Peyer's patch (tissue), 4 donors: ENCODE measurements at regions not wholly inside any gene's neighbourhood (a gene's known extent, or its start where the extent isn't known, plus 50 kb on each side); places are given as distances from the start of the nearest gene placed in this dataset.

ENCODE experiments used
- CTCF ChIP-seq, 6 experiments: fragments of 450-650 bp in 4 of 6; fragments of 200-600 bp in 2 of 6; sonication (generic) in 1 of 6; IDR thresholded peaks; one replicate each; pipeline ENCODE4 v1.5.1; 2017 to 2019; ENCODE audit warnings: antibody characterized with exemption in 6 of 6, mild to moderate bottlenecking in 3 of 6, moderate library complexity in 1 of 6
- POLR2A ChIP-seq, 2 donors: fragments of 450-650 bp; IDR thresholded peaks; one replicate each; pipeline ENCODE4 v1.5.1; 2017; ENCODE audit warnings: antibody characterized with exemption in 2 of 2, mild to moderate bottlenecking in 2 of 2, moderate library complexity in 2 of 2

GRCh38 chr4:11821772-11822430 lies 393.2 kb upstream of the HS3ST1 start:
- no peak for TF ChIP-seq POLR2A (IDR thresholded peaks at IDR 0.05)
- TF ChIP-seq CTCF (IDR thresholded peaks at IDR 0.05): no peak
